ENCODE measurements at regions not wholly inside any gene's neighbourhood (a gene's known extent, or its start where the extent isn't known, plus 50 kb on each side); places are given as distances from the start of the nearest gene placed in this dataset.
"Not testable (repeated sequence)": the region's sequence is repeated elsewhere in the genome, so short reads cannot be mapped to it uniquely, and the experiment has no call there.

- Mint-ChIP-seq H3K27ac (ENCODE audit: unreplicated experiment) (no peak overlapping the region), H3K9me3 (no peaks in the 10 kb centered on the region), H3K27me3 (ENCODE audit: low read depth) (peaks cover 4% of the 10 kb centered on the region), H3K4me1 (no peaks in the 10 kb centered on the region), H3K36me3 (ENCODE audit: low read depth) (no peaks in the 10 kb centered on the region), H3K4me3 (no peak overlapping the region)
- TF ChIP-seq, protein P1, sequence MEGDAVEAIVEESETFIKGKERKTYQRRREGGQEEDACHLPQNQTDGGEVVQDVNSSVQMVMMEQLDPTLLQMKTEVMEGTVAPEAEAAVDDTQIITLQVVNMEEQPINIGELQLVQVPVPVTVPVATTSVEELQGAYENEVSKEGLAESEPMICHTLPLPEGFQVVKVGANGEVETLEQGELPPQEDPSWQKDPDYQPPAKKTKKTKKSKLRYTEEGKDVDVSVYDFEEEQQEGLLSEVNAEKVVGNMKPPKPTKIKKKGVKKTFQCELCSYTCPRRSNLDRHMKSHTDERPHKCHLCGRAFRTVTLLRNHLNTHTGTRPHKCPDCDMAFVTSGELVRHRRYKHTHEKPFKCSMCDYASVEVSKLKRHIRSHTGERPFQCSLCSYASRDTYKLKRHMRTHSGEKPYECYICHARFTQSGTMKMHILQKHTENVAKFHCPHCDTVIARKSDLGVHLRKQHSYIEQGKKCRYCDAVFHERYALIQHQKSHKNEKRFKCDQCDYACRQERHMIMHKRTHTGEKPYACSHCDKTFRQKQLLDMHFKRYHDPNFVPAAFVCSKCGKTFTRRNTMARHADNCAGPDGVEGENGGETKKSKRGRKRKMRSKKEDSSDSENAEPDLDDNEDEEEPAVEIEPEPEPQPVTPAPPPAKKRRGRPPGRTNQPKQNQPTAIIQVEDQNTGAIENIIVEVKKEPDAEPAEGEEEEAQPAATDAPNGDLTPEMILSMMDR (conservative IDR thresholded peaks at IDR 0.05) = no peak
- no peak for DNase-seq (ENCODE audit: low read depth, low spot score)
Observed at GRCh38 chr18:57947117-57947516, 96.9 kb upstream of the NEDD4L start.

DNA sequence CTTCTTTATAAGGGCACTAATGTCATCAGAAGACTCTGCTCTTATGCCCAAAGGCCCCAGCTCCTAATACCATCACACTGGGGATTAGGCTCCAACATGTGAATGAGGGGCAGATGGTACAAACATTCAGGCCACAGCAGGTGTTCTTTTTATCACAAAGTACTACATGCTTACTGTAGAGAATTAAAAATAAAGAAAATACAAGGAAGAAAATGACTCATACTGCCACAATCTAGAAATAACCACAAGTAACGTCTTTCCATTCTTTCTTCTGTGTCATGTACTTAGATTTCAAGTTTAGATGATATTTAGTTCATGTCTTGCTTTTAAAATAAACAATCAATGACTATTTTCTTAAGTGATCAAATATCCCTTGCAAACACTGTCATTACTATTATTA lies 100.3 kb upstream of the NEDD4L start:
- no peak overlapping the region for H3K27ac Mint-ChIP-seq (ENCODE audit: unreplicated experiment)
- H3K27me3 Mint-ChIP-seq (ENCODE audit: low read depth) = peaks cover under 1% of the 10 kb centered on the region
- TF ChIP-seq, protein P1 (conservative IDR thresholded peaks at IDR 0.05) = no peak
- no peaks in the 10 kb centered on the region for H3K9me3 Mint-ChIP-seq
- no peak overlapping the region for H3K4me3 Mint-ChIP-seq
- DNase-seq (ENCODE audit: low read depth, low spot score) = no peak
- H3K36me3 Mint-ChIP-seq (ENCODE audit: low read depth) = no peaks in the 10 kb centered on the region
- H3K4me1 Mint-ChIP-seq = no peaks in the 10 kb centered on the region

GRCh38 chr18:57942493-57942892 lies 101.5 kb upstream of the NEDD4L start:
- Mint-ChIP-seq H3K36me3 (ENCODE audit: low read depth) (no peaks in the 10 kb centered on the region), H3K27ac (ENCODE audit: unreplicated experiment) (no peak overlapping the region), H3K4me1 (no peaks in the 10 kb centered on the region), H3K9me3 (no peaks in the 10 kb centered on the region), H3K27me3 (ENCODE audit: low read depth) (no peaks in the 10 kb centered on the region), H3K4me3 (no peak overlapping the region)
- no peak for DNase-seq (ENCODE audit: low read depth, low spot score)
- TF ChIP-seq, protein P1 (conservative IDR thresholded peaks at IDR 0.05) = no peak

- Mint-ChIP-seq H3K4me1 (no peaks in the 10 kb centered on the region), H3K27me3 (ENCODE audit: low read depth) (no peaks in the 10 kb centered on the region), H3K9me3 (no peaks in the 10 kb centered on the region), H3K36me3 (ENCODE audit: low read depth) (no peaks in the 10 kb centered on the region), H3K4me3 (no peak overlapping the region), H3K27ac (ENCODE audit: unreplicated experiment) (no peak overlapping the region)
- no peak for DNase-seq (ENCODE audit: low read depth, low spot score)
- TF ChIP-seq, protein P1 (conservative IDR thresholded peaks at IDR 0.05) = no peak
Observed at GRCh38 chr18:57941841-57942489, 102.1 kb upstream of the NEDD4L start.

DNA sequence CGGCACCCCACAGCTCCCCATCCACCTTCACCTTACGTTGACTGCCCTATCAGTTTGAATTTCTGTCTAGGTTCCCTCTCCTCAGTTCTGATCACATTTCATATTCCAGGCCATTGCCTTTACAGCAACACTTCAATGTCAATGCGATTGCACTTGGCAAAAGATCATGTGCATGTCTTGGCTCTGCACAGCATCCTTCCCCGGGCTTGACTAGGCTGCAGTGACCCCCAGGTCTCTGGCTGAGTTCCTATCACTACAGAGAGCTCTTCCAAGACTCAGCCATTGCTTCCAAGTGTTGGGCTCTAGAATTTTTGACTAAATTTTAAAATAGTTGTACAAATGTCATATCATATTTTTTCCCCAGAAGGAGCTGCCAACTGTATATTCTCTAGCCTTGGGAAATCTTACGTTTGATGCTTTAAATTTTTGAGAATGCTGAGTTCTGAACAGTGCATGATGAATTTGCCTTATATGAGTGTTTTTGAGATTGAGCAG lies 103.8 kb upstream of the NEDD4L start:
- DNase-seq (ENCODE audit: low read depth, low spot score) = no peak
- H3K9me3 Mint-ChIP-seq = no peaks in the 10 kb centered on the region
- no peaks in the 10 kb centered on the region for H3K36me3 Mint-ChIP-seq (ENCODE audit: low read depth)
- H3K4me3 Mint-ChIP-seq = no peak overlapping the region
- no peaks in the 10 kb centered on the region for H3K4me1 Mint-ChIP-seq
- TF ChIP-seq, protein P1 (conservative IDR thresholded peaks at IDR 0.05) = no peak
- H3K27ac Mint-ChIP-seq (ENCODE audit: unreplicated experiment) = no peak overlapping the region
- no peaks in the 10 kb centered on the region for H3K27me3 Mint-ChIP-seq (ENCODE audit: low read depth)

- H3K9me3 Mint-ChIP-seq; H3K4me3 Mint-ChIP-seq; H3K27ac Mint-ChIP-seq (ENCODE audit: unreplicated experiment); H3K27me3 Mint-ChIP-seq (ENCODE audit: low read depth); H3K4me1 Mint-ChIP-seq; H3K36me3 Mint-ChIP-seq (ENCODE audit: low read depth); DNase-seq (ENCODE audit: low read depth, low spot score): not testable (repeated sequence)
Observed at GRCh38 chr18:57934375-57934774, 109.7 kb upstream of the NEDD4L start.

Data from neural crest cell (in vitro differentiated cells).